PC-9 (cell line): ENCODE measurements at regions not wholly inside any gene's neighbourhood (a gene's known extent, or its start where the extent isn't known, plus 50 kb on each side); places are given as distances from the start of the nearest gene placed in this dataset.

Experiments used
- BruUV-seq: library from RNA; stranded (reverse); fragments of 400-500 nt; replicated peaks from 2 replicates; lab custom pipeline; 2021; lab: Mats Ljungman, UMichigan
- CTCF ChIA-PET: fragments of 300-600 bp; sonication (Branson Sonifier 250); formaldehyde crosslinking; loops from one replicate; lab custom pipeline; 2022; ENCODE audit warnings: antibody characterized with exemption; lab: Charles Lee
- POLR2A ChIA-PET: fragments of 300-600 bp; sonication (Branson Sonifier 250); formaldehyde crosslinking; loops from one replicate; lab custom pipeline; 2022; ENCODE audit warnings: antibody characterized with exemption; ENCODE audit not compliant: unreplicated experiment; lab: Charles Lee
- DNase-seq, 2 experiments: peaks; one replicate each; pipeline versions ENCODE4 v3.0.0 to v3.0.0-alpha.2; 2015 to 2022; ENCODE audit warnings: mixed read lengths in 1 of 2
- H2AFZ ChIP-seq: fragments of 200-600 bp; sonication (generic); 2 replicates; pipeline ENCODE4 v1.8.1; 2017; ENCODE audit warnings: antibody characterized with exemption
- H3F3A ChIP-seq: fragments of 200-600 bp; sonication (generic); 2 replicates; pipeline ENCODE4 v1.8.1; 2017; ENCODE audit warnings: antibody characterized with exemption, mild to moderate bottlenecking, low read depth; ENCODE audit not compliant: insufficient read depth
- H3K27ac ChIP-seq: fragments of 200-600 bp; sonication (generic); 2 replicates; pipeline ENCODE4 v1.6.1; 2016; ENCODE audit warnings: mixed run types
- H3K27me3 ChIP-seq: fragments of 200-600 bp; sonication (generic); 2 replicates; pipeline ENCODE4 v1.6.1; 2016; ENCODE audit warnings: low read depth, mixed run types; ENCODE audit not compliant: insufficient read depth
- H3K36me3 ChIP-seq: fragments of 200-600 bp; sonication (generic); 2 replicates; pipeline ENCODE4 v1.6.1; 2016; ENCODE audit warnings: low read depth, mixed run types
- H3K4me1 ChIP-seq: fragments of 200-600 bp; sonication (generic); replicated peaks from 2 replicates; pipeline ENCODE4 v1.6.1; 2016; ENCODE audit warnings: mixed run types; ENCODE audit not compliant: insufficient read depth
- H3K4me2 ChIP-seq: fragments of 200-600 bp; sonication (generic); 2 replicates; pipeline ENCODE4 v1.6.1; 2017; ENCODE audit warnings: mixed run types
- H3K4me3 ChIP-seq: fragments of 200-600 bp; sonication (generic); 2 replicates; pipeline ENCODE4 v1.6.1; 2016; ENCODE audit warnings: mixed run types
- H3K79me2 ChIP-seq: fragments of 200-600 bp; sonication (generic); 2 replicates; pipeline ENCODE4 v1.6.1; 2017; ENCODE audit warnings: low read depth, mixed run types
- H3K9me2 ChIP-seq: fragments of 200-600 bp; sonication (generic); 2 replicates; pipeline ENCODE4 v1.8.1; 2017; ENCODE audit warnings: mild to moderate bottlenecking; ENCODE audit not compliant: insufficient read depth
- H3K9me3 ChIP-seq: fragments of 200-600 bp; sonication (generic); 2 replicates; pipeline ENCODE4 v1.8.1; 2016; ENCODE audit warnings: low read depth; ENCODE audit not compliant: insufficient read depth
- H4K20me1 ChIP-seq: fragments of 200-600 bp; sonication (generic); 2 replicates; pipeline ENCODE4 v1.8.1; 2017; ENCODE audit not compliant: insufficient read depth
- CTCF ChIP-seq: fragments of 200-600 bp; sonication (generic); conservative IDR thresholded peaks from 2 replicates; pipeline ENCODE4 v1.6.1; 2017; ENCODE audit warnings: mixed run types, antibody characterized with exemption, mild to moderate bottlenecking, moderate library complexity
- EZH2 ChIP-seq: fragments of 200-600 bp; sonication (generic); IDR thresholded peaks from 2 replicates; pipeline ENCODE4 v1.8.0; 2017; ENCODE audit warnings: antibody characterized with exemption, low read depth
- intact Hi-C: fragments of 100-400 bp; cut with micrococcal nuclease; formaldehyde crosslinking; loops from one replicate; pipeline ENCODE4 v1.10.0; 2022; ENCODE audit not compliant: unreplicated experiment

- TF ChIP-seq EZH2 = no peak
- TF ChIP-seq CTCF = no peak
- CTCF ChIA-PET = no interaction called here
- intact Hi-C loops = no loop called here
- Histone ChIP-seq H3K79me2 (no peaks in the 10 kb centered on the region), H4K20me1 (no peaks in the 10 kb centered on the region), H3K27ac (no peak overlapping the region), H3K9me2 (no peaks in the 10 kb centered on the region), H3K4me2 (no peak overlapping the region), H3K4me1 (no peaks in the 10 kb centered on the region), H3K27me3 (no peaks in the 10 kb centered on the region), H3K9me3 (0 out of 2 replicates have a peak, but pooled peaks cover 9% of the 10 kb centered on the region), H3K36me3 (no peaks in the 10 kb centered on the region), H2AFZ (no peak overlapping the region), H3K4me3 (no peak overlapping the region), H3F3A (no peaks in the 10 kb centered on the region)
- no peak for DNase-seq
- POLR2A ChIA-PET = no interaction called here
- no TSS peak for BruUV-seq
Observed at GRCh38 chr1:88434836-88435235, 249.2 kb upstream of the PKN2 start.

GRCh38 chr1:88441022-88441421 lies 243.1 kb upstream of the PKN2 start:
- DNase-seq = no peak
- Histone ChIP-seq H3K4me3 (no peak overlapping the region), H3K27ac (no peak overlapping the region), H3K36me3 (no peaks in the 10 kb centered on the region), H3K4me1 (no peaks in the 10 kb centered on the region), H4K20me1 (no peaks in the 10 kb centered on the region), H2AFZ (no peak overlapping the region), H3K9me3 (0 out of 2 replicates have a peak, but pooled peaks cover 9% of the 10 kb centered on the region), H3K4me2 (no peak overlapping the region), H3K79me2 (no peaks in the 10 kb centered on the region), H3K27me3 (no peaks in the 10 kb centered on the region), H3K9me2 (no peaks in the 10 kb centered on the region), H3F3A (no peaks in the 10 kb centered on the region)
- CTCF ChIA-PET = interaction anchor here (0.5 kb wide), 1 partner anchor 1063 kb away, joined by 3 read pairs; no protein-coding TSS in a partner anchor
- no TSS peak for BruUV-seq
- intact Hi-C loops = no loop called here
- TF ChIP-seq CTCF (no peak), EZH2 (no peak)
- POLR2A ChIA-PET = no interaction called here

GRCh38 chr1:88451856-88452255 lies 232.2 kb upstream of the PKN2 start:
- DNase-seq = no peak
- Histone ChIP-seq H3F3A (no peaks in the 10 kb centered on the region), H3K27ac (no peak overlapping the region), H3K4me2 (no peak overlapping the region), H2AFZ (no peak overlapping the region), H3K9me2 (no peaks in the 10 kb centered on the region), H4K20me1 (no peaks in the 10 kb centered on the region), H3K4me1 (no peaks in the 10 kb centered on the region), H3K9me3 (no peaks in the 10 kb centered on the region), H3K79me2 (no peaks in the 10 kb centered on the region), H3K27me3 (no peaks in the 10 kb centered on the region), H3K4me3 (no peak overlapping the region), H3K36me3 (no peaks in the 10 kb centered on the region)
- ChIA-PET POLR2A (no interaction called here), CTCF (no interaction called here)
- intact Hi-C loops = no loop called here
- no peak for TF ChIP-seq EZH2
- no peak for TF ChIP-seq CTCF
- BruUV-seq = no TSS peak
